ENCODE measurements at regions not wholly inside any gene's neighbourhood (a gene's known extent, or its start where the extent isn't known, plus 50 kb on each side); places are given as distances from the start of the nearest gene placed in this dataset.
A peak's percentile ranks its signal among the peaks of the same experiment; 100 is the strongest.
"Not testable (repeated sequence)": the region's sequence is repeated elsewhere in the genome, so short reads cannot be mapped to it uniquely, and the experiment has no call there.

GRCh38 chr13:79874396-79875360, 393.7 kb downstream of the NDFIP2 start:
- no peak for DNase-seq (ENCODE audit: low read depth)

GRCh38 chr13:79871594-79871993, 390.6 kb downstream of the NDFIP2 start:
- DNase-seq (ENCODE audit: low read depth) = no peak

- DNase-seq (ENCODE audit: low read depth) = no peak
Observed at GRCh38 chr13:79870766-79871165, 389.8 kb downstream of the NDFIP2 start.

GRCh38 chr13:79870123-79870522, 389.2 kb downstream of the NDFIP2 start:
- DNase-seq (ENCODE audit: low read depth) = peak; percentile 24

GRCh38 chr13:79869326-79869725, 388.4 kb downstream of the NDFIP2 start:
- peak; percentile 70 for DNase-seq (ENCODE audit: low read depth)

GRCh38 chr13:79867254-79867653, 386.3 kb downstream of the NDFIP2 start:
- peak; percentile 6 for DNase-seq (ENCODE audit: low read depth)

- no peak for DNase-seq (ENCODE audit: low read depth)
Observed at GRCh38 chr13:79866436-79866835, 385.5 kb downstream of the NDFIP2 start.

- no peak for DNase-seq (ENCODE audit: low read depth)
Observed at GRCh38 chr13:79862515-79862914, 381.6 kb downstream of the NDFIP2 start.

- no peak for DNase-seq (ENCODE audit: low read depth)
Observed at GRCh38 chr13:79861731-79862130, 380.8 kb downstream of the NDFIP2 start.

GRCh38 chr13:79860791-79861190, 379.8 kb downstream of the NDFIP2 start:
- no peak for DNase-seq (ENCODE audit: low read depth)

- no peak for DNase-seq (ENCODE audit: low read depth)
Observed at GRCh38 chr13:79859756-79860155, 378.8 kb downstream of the NDFIP2 start.

GRCh38 chr13:79853251-79853650, 372.3 kb downstream of the NDFIP2 start:
- no peak for DNase-seq (ENCODE audit: low read depth)

GRCh38 chr13:79851318-79851717, 370.4 kb downstream of the NDFIP2 start:
- no peak for DNase-seq (ENCODE audit: low read depth)

GRCh38 chr13:79847882-79848592, 367.1 kb downstream of the NDFIP2 start:
- DNase-seq (ENCODE audit: low read depth) = no peak

GRCh38 chr13:79846386-79846785, 365.4 kb downstream of the NDFIP2 start:
- peak; percentile 13 for DNase-seq (ENCODE audit: low read depth)

- peak; percentile 85 for DNase-seq (ENCODE audit: low read depth)
Observed at GRCh38 chr13:79837741-79838450, 356.9 kb downstream of the NDFIP2 start.

- not testable (repeated sequence) for DNase-seq (ENCODE audit: low read depth)
Observed at GRCh38 chr13:79836121-79836520, 355.2 kb downstream of the NDFIP2 start.

GRCh38 chr13:79834876-79835275, 353.9 kb downstream of the NDFIP2 start:
- DNase-seq (ENCODE audit: low read depth) = no peak

GRCh38 chr13:79833991-79834390, 353.0 kb downstream of the NDFIP2 start:
- no peak for DNase-seq (ENCODE audit: low read depth)

GRCh38 chr13:79831556-79831955, 350.6 kb downstream of the NDFIP2 start:
- no peak for DNase-seq (ENCODE audit: low read depth)

- no peak for DNase-seq (ENCODE audit: low read depth)
Observed at GRCh38 chr13:79830945-79831344, 350.0 kb downstream of the NDFIP2 start.

GRCh38 chr13:79830426-79830825, 349.5 kb downstream of the NDFIP2 start:
- DNase-seq (ENCODE audit: low read depth) = no peak

All from M059J (cell line).